ENCODE measurements at regions not wholly inside any gene's neighbourhood (a gene's known extent, or its start where the extent isn't known, plus 50 kb on each side); places are given as distances from the start of the nearest gene placed in this dataset.

DNA sequence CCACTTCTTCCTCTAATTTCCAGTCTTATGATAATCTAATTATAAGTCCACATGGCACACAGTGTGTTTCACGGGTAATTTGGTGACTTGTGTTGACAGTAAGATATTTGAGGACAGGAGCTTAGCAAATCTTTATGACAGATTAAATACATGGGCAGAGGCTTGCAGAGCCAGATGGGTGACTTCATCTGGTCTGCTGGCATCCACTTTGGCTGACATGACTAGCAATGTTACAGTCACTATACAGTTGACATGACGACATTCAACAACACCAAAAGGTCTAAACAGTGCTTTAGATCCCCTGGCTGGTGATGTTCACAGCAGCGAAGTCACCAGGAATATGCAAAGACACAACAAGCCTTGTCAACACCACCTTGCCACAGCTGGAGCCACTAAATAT is 147.2 kb downstream of the ETS2 start:
- no peak for DNase-seq

- DNase-seq, result no peak
Observed at GRCh38 chr21:38951095-38951730, 145.5 kb downstream of the ETS2 start.

DNA sequence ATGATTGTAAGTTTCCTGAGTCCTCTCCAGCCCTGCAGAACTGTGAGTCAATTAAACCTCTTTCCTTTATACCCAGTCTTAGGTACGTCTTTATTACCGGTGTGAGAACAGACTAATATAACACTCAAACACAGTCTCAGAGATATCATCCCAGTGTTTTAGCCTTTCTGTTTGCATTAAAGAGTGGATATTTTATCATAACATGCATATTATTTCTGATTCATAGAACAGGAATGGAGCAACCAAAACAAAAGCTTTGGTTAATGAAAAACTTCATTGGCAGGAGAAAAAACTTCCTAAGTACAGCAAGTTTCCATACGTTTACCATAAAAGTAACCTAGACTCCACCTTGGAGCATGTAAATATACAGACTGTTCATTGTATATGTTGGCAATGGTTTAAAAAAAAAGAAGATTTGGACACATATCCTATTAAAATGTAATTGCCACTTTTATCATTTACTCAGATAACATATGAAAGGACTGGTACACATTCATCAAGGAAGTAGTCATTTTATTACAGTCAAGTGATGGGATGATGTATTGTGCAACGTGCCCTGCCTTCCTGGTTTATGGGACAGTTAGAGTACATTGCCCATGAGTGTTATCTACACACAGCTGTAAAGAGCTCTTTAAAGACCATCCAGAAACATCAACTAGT is 144.8 kb downstream of the ETS2 start:
- no peak for DNase-seq

DNA sequence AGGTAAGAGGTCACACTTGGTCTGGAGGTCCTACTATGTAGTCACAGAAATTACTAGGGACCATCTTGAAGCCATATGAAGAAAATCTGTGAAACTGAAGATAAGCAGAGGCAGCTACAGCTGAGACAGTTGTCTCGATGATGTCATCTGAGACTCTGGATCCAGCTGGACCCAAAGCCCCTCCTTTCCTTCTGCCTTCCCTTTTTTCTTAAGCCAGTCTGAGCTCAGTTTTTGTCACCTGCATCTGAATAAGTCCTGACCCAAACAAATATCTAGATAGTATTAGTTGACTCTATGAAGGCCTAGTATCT is 143.3 kb downstream of the ETS2 start:
- no peak for DNase-seq

DNA sequence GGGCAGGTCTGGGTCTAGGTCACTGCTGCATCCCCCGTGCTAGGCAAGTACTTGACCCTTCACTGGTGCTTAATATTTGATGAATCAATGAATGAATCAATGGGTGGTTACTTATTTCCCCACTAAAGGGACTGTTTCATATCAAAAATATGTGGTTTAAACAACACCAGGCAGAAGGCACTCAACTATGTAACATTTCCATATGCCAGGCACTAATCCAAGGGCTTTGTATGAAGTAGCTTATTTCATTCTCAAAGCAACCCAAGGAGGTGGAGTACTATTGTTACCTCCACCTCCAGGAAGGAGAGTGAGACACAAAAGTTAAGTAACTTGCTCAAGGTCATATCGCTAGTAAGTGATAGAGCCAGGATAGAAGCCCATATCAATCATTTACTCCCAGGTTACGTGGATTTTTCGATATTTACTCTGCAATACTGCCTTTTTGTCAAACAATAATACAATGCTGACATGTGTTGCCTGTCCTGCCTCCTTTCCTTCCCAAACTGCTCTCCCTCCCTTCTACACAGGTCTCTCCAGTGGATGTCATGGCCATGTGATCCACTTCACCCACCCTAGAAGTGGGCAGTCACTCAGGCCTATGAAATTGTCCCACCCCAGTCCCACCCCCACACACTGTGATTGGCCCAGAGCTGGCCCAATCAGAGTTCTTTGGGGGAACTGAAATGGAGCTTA is 142.8 kb downstream of the ETS2 start:
- no peak for DNase-seq

GRCh38 chr21:38945545-38946245 is 140.0 kb downstream of the ETS2 start:
- no peak for DNase-seq

GRCh38 chr21:38944903-38945302 is 139.2 kb downstream of the ETS2 start:
- no peak for DNase-seq

DNA sequence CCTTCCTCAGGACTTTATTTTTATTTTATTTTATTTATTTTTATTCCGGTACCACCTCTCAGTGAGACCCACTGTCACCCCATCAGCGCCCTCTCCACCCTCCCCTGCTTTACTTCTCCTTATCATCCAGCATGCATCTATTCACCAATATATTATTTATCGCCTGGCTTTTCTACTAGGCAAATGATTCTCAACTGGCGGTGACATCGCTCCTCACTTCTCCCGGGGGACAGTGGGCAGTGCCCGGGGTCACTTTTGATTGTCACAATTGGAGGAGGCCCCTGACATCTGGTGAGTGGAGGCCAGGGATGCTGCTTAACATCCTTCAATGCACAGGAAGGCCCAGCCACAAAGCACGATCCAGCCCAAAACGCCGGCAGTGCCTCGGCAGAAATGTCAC is 138.7 kb downstream of the ETS2 start:
- no peak for DNase-seq

- DNase-seq, result no peak
Observed at GRCh38 chr21:38942748-38943211, 137.1 kb downstream of the ETS2 start.

- DNase-seq, result no peak
Observed at GRCh38 chr21:38938769-38939168, 133.0 kb downstream of the ETS2 start.

- no peak for DNase-seq
Observed at GRCh38 chr21:38938343-38938742, 132.6 kb downstream of the ETS2 start.

DNA sequence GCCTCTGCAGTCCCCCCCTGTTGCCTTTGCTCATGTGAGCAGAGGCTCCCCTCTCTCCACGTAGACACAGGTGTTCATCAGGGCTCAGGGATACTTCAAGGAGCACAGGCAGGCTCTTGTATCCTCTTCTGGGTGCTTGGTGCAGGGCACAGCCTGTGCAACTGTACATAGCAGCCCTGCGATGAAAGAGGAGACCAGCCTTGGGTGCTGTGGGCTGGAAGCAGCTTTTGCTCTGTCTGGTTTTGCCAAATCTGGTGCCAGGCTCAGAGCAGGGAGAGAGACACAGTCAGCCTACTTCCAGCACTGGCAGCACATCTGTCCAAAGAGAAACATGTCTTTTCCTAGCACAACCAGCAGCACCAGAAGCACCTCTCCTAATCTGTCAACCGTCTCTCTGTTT is 132.1 kb downstream of the ETS2 start:
- DNase-seq, result no peak

DNA sequence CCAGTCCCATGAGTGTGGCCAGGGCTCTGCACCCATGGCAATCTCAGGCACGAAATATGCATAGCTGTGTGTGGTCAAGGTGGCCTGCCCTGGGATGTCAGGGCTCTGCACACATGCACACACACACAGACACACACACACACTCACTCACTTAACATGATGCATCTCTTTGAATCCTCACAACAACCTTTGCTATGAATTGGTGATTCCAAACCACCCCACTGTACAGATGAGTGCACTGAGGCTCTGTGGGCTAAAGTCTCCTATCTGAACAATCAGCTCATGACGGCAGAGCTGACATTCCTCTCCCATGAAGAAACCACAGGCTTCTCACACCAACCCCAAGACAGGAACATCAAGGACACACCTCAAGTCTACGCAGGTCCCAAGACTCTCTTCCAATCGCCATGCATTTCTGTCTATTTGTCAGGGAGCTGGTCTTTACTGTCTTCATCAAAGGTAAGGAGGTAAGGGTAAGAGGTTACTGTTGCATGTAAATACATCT is 131.6 kb downstream of the ETS2 start:
- no peak for DNase-seq

DNA sequence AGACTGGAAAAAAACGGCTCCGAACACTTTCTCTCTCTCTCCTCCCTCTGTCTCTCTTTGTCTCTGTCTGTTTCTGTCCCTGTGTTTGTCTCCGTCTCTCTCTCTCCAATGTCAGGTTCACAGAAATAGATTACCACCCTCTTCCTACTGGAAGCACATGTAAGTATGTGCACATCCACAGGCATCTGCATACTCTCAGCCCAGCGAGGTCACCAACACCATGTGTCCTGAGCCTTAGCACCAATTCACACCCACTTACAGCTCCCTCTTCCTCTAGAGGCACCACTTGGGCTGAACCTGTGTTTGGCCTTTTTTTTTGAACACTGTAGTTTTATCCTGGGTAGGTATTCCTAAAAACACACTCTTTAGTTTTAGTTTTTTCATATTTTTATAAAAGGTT is 130.5 kb downstream of the ETS2 start:
- no peak for DNase-seq

DNA sequence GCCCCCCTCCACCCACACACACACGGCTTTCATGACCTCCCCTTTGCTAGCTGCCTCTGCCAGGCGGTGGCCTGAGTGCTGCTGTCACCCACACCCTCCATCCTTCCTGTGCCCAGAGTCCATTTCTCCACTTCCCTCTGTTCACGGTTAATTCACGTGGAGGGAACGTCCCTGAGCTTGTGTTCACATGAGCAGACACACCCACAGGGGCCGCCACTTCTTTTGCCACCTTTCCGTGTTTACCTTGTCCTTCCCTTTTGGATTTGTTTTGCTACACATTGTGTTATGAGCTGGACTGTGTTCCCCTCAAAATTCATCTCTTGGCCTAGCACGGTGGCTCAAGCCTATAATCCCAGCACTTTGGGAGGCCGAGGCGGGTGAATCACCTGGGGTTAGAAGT is 128.0 kb downstream of the ETS2 start:
- DNase-seq, result no peak

DNA sequence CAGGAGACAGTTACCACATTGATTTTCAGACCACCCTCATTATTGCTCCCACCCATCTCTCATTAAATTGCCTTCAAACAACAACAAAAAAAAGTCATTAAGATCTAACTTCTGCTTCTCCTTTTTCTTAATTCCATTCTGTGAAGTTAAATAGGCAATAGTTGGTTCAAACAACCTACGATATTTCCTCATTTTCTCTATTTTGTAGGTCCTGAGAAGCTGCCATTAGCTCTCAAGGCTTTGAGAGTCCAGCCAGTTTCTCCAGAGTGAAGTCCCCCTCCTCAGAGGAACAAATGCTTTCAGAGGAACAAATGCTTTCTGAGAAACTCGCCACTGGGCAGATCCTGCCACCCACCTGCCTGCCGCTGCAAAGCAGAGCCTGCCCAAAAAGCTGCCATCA is 125.6 kb downstream of the ETS2 start:
- no peak for DNase-seq

GRCh38 chr21:38930853-38931252 is 125.1 kb downstream of the ETS2 start:
- no peak for DNase-seq

DNA sequence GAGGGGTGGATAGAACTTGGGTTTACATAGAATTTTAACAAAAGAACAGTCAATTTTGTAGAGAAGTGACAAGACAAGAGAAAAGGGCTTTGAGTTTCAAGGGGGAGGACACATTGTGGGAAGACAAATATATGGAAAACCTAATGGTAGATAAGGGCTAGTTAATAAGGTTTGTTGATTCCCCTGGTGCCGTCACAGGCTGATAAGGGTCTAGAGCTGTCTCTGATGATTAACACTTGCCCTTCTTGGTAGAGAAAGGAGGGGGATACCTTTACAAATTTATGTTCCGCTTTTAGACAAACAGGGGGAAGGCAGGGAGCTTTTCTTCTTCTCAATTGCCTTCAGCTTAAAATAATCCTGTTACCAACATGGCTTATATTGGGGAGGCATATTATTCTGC is 124.3 kb downstream of the ETS2 start:
- no peak for DNase-seq

DNA sequence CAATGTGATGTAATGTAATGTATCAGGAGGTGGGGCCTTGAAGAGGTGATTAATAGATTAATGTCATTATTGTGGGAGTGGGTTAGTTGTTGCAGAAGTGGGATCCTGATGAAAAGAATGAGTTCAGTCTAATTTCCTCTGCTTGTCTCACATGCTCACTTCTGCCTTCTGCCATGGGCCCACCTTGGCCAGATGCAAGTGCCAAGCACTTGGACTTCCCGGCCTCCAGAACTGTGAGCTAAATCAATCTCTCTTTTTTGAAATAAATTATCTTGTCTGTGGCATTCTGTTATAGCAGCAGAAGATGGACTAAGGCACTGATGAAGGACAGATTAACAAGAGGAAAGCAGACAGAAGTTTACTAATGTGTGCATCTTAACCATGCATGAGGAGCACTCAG is 123.9 kb downstream of the ETS2 start:
- no peak for DNase-seq

DNA sequence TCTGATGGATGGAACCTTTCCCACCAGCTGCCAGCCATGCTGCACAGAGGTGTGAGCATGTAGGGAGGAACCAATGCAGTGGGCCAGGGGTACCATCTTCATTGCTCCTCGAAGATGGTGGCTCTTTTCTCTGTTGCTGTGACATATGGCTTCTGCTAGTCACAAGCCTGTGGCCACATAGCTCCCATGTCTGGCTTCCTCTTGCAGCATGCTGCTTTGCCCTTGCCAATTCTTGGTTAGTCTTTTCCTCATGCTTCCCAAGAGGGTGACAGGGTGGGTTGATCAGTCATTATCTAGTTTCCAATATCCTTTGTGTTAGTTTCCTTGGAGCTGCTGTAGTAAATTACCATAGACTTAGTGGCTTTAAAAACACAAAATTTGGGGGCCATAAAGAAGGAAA is 123.4 kb downstream of the ETS2 start:
- DNase-seq, result no peak

- no peak for DNase-seq
Observed at GRCh38 chr21:38927776-38928175, 122.0 kb downstream of the ETS2 start.

- no peak for DNase-seq
Observed at GRCh38 chr21:38925923-38926322, 120.2 kb downstream of the ETS2 start.

DNA sequence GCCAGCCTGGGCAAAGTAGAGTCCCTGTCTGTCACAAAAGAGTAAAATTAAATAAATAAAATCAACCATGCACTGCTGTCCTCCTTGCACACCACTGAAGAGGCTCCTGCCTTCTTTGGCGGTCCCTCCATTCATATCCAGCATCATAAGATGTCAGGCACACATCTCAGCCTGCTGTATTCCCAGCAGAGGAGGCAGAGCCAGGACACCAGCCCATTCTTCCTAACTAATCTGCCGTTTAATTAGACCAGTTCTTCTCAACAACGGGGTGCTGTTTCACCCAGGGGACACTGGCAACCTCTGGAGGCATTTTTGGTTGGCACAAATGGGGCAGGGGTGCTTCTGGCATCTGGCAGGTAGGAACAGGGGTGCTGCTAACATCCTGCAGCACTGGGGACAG is 119.7 kb downstream of the ETS2 start:
- DNase-seq, result no peak

DNA sequence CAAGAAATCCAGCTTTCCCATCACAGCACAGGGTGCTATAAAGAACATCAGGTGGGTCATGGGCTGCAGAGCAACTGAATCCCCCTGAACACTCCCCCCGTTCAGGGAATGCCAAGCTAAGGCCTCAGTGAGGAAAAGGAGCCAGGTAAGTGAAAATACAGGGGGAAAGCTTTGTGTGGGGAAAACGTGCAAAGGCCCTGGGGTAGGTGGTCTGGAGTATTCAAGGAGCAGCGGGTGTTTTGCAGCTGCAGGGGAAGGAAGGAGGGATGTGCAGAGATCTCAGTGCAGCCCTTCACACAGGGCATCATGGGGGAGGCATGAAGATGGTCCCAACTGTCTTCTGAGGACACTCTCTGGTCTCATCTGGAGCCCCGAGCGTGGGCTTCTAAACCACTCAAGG is 119.2 kb downstream of the ETS2 start:
- no peak for DNase-seq
